Smooth muscle cell (in vitro differentiated cells): ENCODE measurements at regions not wholly inside any gene's neighbourhood (a gene's known extent, or its start where the extent isn't known, plus 50 kb on each side); places are given as distances from the start of the nearest gene placed in this dataset.

ENCODE experiments used
- DNase-seq: peaks from one replicate; lab custom pipeline; 2025; ENCODE audit not compliant: unreplicated experiment; lab: John Stamatoyannopoulos, UW
- H2AFZ ChIP-seq: fragments of 200-600 bp; sonication (generic); 2 replicates; pipeline ENCODE4 v1.6.0; 2016; ENCODE audit warnings: antibody characterized with exemption, low read depth, mild to moderate bottlenecking
- H3F3A ChIP-seq: fragments of 200-600 bp; sonication (generic); 2 replicates; pipeline ENCODE4 v1.6.0; 2017; ENCODE audit warnings: antibody characterized with exemption, low read depth
- H3K27ac ChIP-seq: fragments of 200-600 bp; sonication (generic); 2 replicates; pipeline ENCODE4 v1.5.1; 2016; ENCODE audit warnings: low read depth, mild to moderate bottlenecking
- H3K27me3 ChIP-seq: fragments of 200-600 bp; sonication (generic); 2 replicates; pipeline ENCODE4 v1.6.1; 2016; ENCODE audit warnings: low read depth, mild to moderate bottlenecking
- H3K36me3 ChIP-seq: fragments of 200-600 bp; sonication (generic); 2 replicates; pipeline ENCODE4 v1.5.1; 2016; ENCODE audit warnings: low read depth
- H3K4me1 ChIP-seq: fragments of 200-600 bp; sonication (generic); 2 replicates; pipeline ENCODE4 v1.5.1; 2016; ENCODE audit warnings: low read depth
- H3K4me2 ChIP-seq: fragments of 200-600 bp; sonication (generic); 2 replicates; pipeline ENCODE4 v1.6.0; 2016; ENCODE audit warnings: mild to moderate bottlenecking
- H3K4me3 ChIP-seq: fragments of 200-600 bp; sonication (generic); 2 replicates; pipeline ENCODE4 v1.5.1; 2016; ENCODE audit warnings: mild to moderate bottlenecking
- H3K79me2 ChIP-seq: fragments of 200-600 bp; sonication (generic); 2 replicates; pipeline ENCODE4 v1.6.0; 2016; ENCODE audit warnings: low read depth, mild to moderate bottlenecking
- H3K9ac ChIP-seq: fragments of 200-600 bp; sonication (generic); 2 replicates; pipeline ENCODE4 v1.6.0; 2016; ENCODE audit warnings: low read depth
- H3K9me3 ChIP-seq: fragments of 200-600 bp; sonication (generic); replicated peaks from 2 replicates; pipeline ENCODE4 v1.5.1; 2016; ENCODE audit warnings: low read depth
- H4K20me1 ChIP-seq: fragments of 200-600 bp; sonication (generic); 2 replicates; pipeline ENCODE4 v1.6.0; 2016; ENCODE audit warnings: low read depth
- WGBS: methylation state at CpG from one replicate; pipeline ENCODE4 v1.1.7; 2016; ENCODE audit warnings: low lambda C conversion rate; 5-methylcytosine and 5-hydroxymethylcytosine counted together
- TF ChIP-seq, protein P1 (sequence below): fragments of 200-600 bp; sonication (generic); IDR thresholded peaks from 2 replicates; pipeline ENCODE4 v1.5.1; 2017; ENCODE audit warnings: borderline replicate concordance, mild to moderate bottlenecking, antibody characterized with exemption; ENCODE audit not compliant: insufficient read depth, poor library complexity, severe bottlenecking

DNA sequence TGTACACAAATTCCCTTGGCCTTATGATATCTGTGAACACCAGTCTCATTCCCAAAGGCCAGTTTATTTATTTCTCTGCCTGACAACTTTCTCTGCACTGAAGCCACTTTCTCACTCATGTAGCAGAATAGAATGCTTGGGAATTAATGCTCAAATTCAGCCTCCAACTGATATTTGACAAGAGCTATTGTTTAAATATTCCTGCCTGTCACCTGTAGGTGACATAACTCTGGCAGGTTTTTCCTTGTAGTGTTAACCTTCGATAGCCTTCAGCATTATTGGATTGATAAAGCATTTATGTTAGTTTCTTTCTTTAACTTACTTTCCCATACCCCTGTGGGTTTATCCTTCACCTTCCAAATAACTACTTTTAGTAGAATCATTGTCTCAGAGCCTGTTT lies 1183.2 kb upstream of the ADGRB3 start:
- no peaks in the 10 kb centered on the region for H3F3A ChIP-seq
- H3K9ac ChIP-seq: no peak overlapping the region
- no peaks in the 10 kb centered on the region for H3K9me3 ChIP-seq
- TF ChIP-seq, protein P1, sequence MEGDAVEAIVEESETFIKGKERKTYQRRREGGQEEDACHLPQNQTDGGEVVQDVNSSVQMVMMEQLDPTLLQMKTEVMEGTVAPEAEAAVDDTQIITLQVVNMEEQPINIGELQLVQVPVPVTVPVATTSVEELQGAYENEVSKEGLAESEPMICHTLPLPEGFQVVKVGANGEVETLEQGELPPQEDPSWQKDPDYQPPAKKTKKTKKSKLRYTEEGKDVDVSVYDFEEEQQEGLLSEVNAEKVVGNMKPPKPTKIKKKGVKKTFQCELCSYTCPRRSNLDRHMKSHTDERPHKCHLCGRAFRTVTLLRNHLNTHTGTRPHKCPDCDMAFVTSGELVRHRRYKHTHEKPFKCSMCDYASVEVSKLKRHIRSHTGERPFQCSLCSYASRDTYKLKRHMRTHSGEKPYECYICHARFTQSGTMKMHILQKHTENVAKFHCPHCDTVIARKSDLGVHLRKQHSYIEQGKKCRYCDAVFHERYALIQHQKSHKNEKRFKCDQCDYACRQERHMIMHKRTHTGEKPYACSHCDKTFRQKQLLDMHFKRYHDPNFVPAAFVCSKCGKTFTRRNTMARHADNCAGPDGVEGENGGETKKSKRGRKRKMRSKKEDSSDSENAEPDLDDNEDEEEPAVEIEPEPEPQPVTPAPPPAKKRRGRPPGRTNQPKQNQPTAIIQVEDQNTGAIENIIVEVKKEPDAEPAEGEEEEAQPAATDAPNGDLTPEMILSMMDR: no peak
- no peaks in the 10 kb centered on the region for H3K79me2 ChIP-seq
- WGBS: 79% methylated on average over 1 of the region's 1 CpG
- no peak for DNase-seq
- H3K36me3 ChIP-seq: no peaks in the 10 kb centered on the region
- no peak overlapping the region for H3K27ac ChIP-seq
- no peak overlapping the region for H3K4me2 ChIP-seq
- no peaks in the 10 kb centered on the region for H3K4me1 ChIP-seq
- H3K27me3 ChIP-seq: no peaks in the 10 kb centered on the region
- no peaks in the 10 kb centered on the region for H4K20me1 ChIP-seq
- H3K4me3 ChIP-seq: no peak overlapping the region
- H2AFZ ChIP-seq: no peak overlapping the region

DNA sequence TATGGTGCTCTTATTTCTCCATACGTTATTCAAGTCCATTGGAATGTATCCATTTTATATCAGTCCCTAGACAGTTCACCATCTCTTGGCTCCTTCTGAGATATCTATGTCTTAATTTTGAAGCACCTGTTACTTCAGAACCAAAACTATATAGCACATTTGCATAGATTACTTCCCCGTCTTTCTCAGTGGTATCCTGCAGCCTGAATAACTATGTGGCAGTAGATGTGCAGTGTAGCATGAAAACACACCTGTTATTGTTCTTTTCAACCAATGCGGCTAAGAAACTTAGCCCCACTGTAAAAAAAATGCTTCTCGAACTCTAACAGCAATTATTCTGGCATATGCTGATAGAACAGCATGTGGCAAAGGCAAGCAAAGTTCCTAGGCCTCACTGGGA lies 1184.4 kb upstream of the ADGRB3 start:
- H3K4me3 ChIP-seq: no peak overlapping the region
- H3K27me3 ChIP-seq: no peaks in the 10 kb centered on the region

DNA sequence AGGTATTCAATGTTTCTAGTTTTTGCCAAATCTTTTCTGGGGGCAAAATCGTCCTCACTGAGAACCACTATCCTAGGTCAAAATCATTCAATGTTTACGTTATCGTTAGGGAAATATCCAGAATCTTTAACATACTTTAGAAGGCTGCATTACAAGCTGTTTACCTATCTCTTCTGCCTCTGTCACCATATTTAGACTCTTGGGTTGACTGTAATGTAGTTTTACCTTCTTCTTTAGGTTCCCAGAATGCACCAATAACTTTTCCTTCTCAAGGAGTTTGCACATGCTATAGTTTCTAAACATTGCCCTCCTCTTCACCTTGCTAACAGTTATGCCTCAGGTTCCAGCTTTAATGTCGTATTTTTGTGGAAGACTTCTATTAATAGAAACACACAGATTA lies 1185.5 kb upstream of the ADGRB3 start:
- H3K4me2 ChIP-seq: no peak overlapping the region
- H3K9me3 ChIP-seq: no peaks in the 10 kb centered on the region
- H3K4me3 ChIP-seq: no peak overlapping the region
- no peaks in the 10 kb centered on the region for H3K79me2 ChIP-seq
- no peaks in the 10 kb centered on the region for H3K27me3 ChIP-seq
- no peaks in the 10 kb centered on the region for H4K20me1 ChIP-seq
- TF ChIP-seq, protein P1: no peak
- WGBS: 84% methylated on average over 4 of the region's 4 CpGs
- no peaks in the 10 kb centered on the region for H3K36me3 ChIP-seq
- no peak overlapping the region for H3K9ac ChIP-seq
- no peaks in the 10 kb centered on the region for H3F3A ChIP-seq
- H3K4me1 ChIP-seq: no peaks in the 10 kb centered on the region
- H2AFZ ChIP-seq: no peak overlapping the region
- no peak overlapping the region for H3K27ac ChIP-seq
- no peak for DNase-seq

More for the DNA sequence above, 1184.4 kb upstream of the ADGRB3 start:
- 83% methylated on average over 4 of the region's 4 CpGs for WGBS
- H3K36me3 ChIP-seq: no peaks in the 10 kb centered on the region
- no peaks in the 10 kb centered on the region for H3K79me2 ChIP-seq
- H3K27ac ChIP-seq: no peak overlapping the region
- DNase-seq: no peak
- H3K4me2 ChIP-seq: no peak overlapping the region
- no peak overlapping the region for H3K9ac ChIP-seq
- no peaks in the 10 kb centered on the region for H3F3A ChIP-seq
- no peaks in the 10 kb centered on the region for H4K20me1 ChIP-seq
- no peaks in the 10 kb centered on the region for H3K4me1 ChIP-seq
- TF ChIP-seq, protein P1: no peak
- H3K9me3 ChIP-seq: no peaks in the 10 kb centered on the region
- H2AFZ ChIP-seq: no peak overlapping the region

DNA sequence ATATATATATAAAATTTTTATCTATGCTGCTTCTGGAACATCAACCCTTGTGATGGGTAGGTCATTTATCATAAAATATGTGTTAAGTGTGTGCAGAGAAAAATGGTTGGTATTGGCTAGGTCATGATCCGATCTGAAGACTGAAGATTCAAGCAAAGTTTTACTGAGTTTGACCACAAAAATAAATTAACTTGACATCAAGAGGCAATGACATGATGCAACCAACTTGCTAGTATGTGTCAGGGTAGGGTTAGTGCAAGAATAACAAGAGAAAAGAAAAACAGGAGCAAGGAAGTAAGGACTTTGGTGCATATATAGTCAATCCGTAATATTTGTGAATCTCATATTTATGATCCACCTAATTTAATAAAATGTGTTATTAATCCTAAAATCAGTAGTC lies 1202.0 kb upstream of the ADGRB3 start:
- Histone ChIP-seq H2AFZ (no peak overlapping the region), H3F3A (no peaks in the 10 kb centered on the region), H3K9me3 (no peaks in the 10 kb centered on the region), H3K9ac (no peak overlapping the region), H3K36me3 (no peaks in the 10 kb centered on the region), H3K4me1 (no peaks in the 10 kb centered on the region), H3K27ac (no peak overlapping the region), H3K4me2 (no peak overlapping the region), H4K20me1 (no peaks in the 10 kb centered on the region), H3K4me3 (no peak overlapping the region), H3K27me3 (no peaks in the 10 kb centered on the region), H3K79me2 (no peaks in the 10 kb centered on the region)
- 68% methylated on average over 2 of the region's 2 CpGs for WGBS
- TF ChIP-seq, protein P1: no peak
- DNase-seq: no peak
